ENCODE measurements at regions not wholly inside any gene's neighbourhood (a gene's known extent, or its start where the extent isn't known, plus 50 kb on each side); places are given as distances from the start of the nearest gene placed in this dataset.
"Not testable (repeated sequence)": the region's sequence is repeated elsewhere in the genome, so short reads cannot be mapped to it uniquely, and the experiment has no call there.

- H3K36me3 ChIP-seq (ENCODE audit: insufficient read depth); H3K27ac ChIP-seq (ENCODE audit: low read depth); H3K4me1 Mint-ChIP-seq; H3K27ac Mint-ChIP-seq; H3K27me3 ChIP-seq (ENCODE audit: insufficient read depth); H3K9me2 ChIP-seq (ENCODE audit: insufficient read depth); H3K9me3 Mint-ChIP-seq; H2AFZ ChIP-seq; H4K20me1 ChIP-seq (replicated peaks; ENCODE audit: insufficient read depth); H3K27me3 Mint-ChIP-seq (ENCODE audit: insufficient read depth, low read depth, poor library complexity); H3K4me2 ChIP-seq; H3F3A ChIP-seq (replicated peaks; ENCODE audit: low read depth); H3K4me1 ChIP-seq (ENCODE audit: insufficient read depth); ATAC-seq; DNase-seq (ENCODE audit: low spot score); H3K4me3 Mint-ChIP-seq; H3K4me3 ChIP-seq: not testable (repeated sequence)
- H3K36me3 Mint-ChIP-seq (ENCODE audit: low read depth), result peaks cover 14% of the 10 kb centered on the region; the same call in 2 of the 3 replicates
- H3K79me2 ChIP-seq (replicated peaks; ENCODE audit: insufficient read depth), result peaks cover 20% of the 10 kb centered on the region
These were observed 59.2 kb upstream of the CCDC180 start for GRCh38 chr9:97248252-97248651.

GRCh38 chr9:97243606-97244005 lies 63.9 kb upstream of the CCDC180 start:
- Mint-ChIP-seq H3K27me3 (ENCODE audit: insufficient read depth, low read depth, poor library complexity) (peaks cover under 1% of the 10 kb centered on the region), H3K4me3 (no peak overlapping the region), H3K36me3 (ENCODE audit: low read depth) (peaks cover 22% of the 10 kb centered on the region; the same call in 2 of the 3 replicates), H3K4me1 (peaks cover 14% of the 10 kb centered on the region), H3K27ac (no peak overlapping the region), H3K9me3 (no peaks in the 10 kb centered on the region; the same call in 2 of the 3 replicates)
- Histone ChIP-seq H2AFZ (no peak overlapping the region), H3K36me3 (ENCODE audit: insufficient read depth) (no peaks in the 10 kb centered on the region), H3K9me2 (ENCODE audit: insufficient read depth) (no peaks in the 10 kb centered on the region), H3K4me2 (no peak overlapping the region), H3K79me2 (replicated peaks; ENCODE audit: insufficient read depth) (peaks cover 62% of the 10 kb centered on the region), H3K4me1 (ENCODE audit: insufficient read depth) (peaks cover 4% of the 10 kb centered on the region), H3K4me3 (no peak overlapping the region), H4K20me1 (replicated peaks; ENCODE audit: insufficient read depth) (no peaks in the 10 kb centered on the region), H3K27ac (ENCODE audit: low read depth) (no peak overlapping the region), H3K27me3 (ENCODE audit: insufficient read depth) (no peaks in the 10 kb centered on the region), H3F3A (replicated peaks; ENCODE audit: low read depth) (no peaks in the 10 kb centered on the region)
- ATAC-seq (no peak), DNase-seq (ENCODE audit: low spot score) (no peak)
- TF ChIP-seq ZNF331 (CRISPR knock-in tag; IDR thresholded peaks at IDR 0.05; ENCODE audit: low read depth), result no peak
- TF ChIP-seq ETS1 (IDR thresholded peaks at IDR 0.05), result no peak
- no peak for TF ChIP-seq EZH2phosphoT487 (IDR thresholded peaks at IDR 0.05; ENCODE audit: unreplicated experiment)
- TF ChIP-seq EZH2 (IDR thresholded peaks at IDR 0.05; ENCODE audit: low read depth, unreplicated experiment), result no peak
- no peak for TF ChIP-seq CREB1 (CRISPR knock-in tag; IDR thresholded peaks at IDR 0.05; ENCODE audit: low read depth)
- TF ChIP-seq POLR2AphosphoS5 (IDR thresholded peaks at IDR 0.05; ENCODE audit: low read depth), result no peak
- TF ChIP-seq CTCF (conservative IDR thresholded peaks at IDR 0.05; ENCODE audit: low read depth in 2 of 2), result no peak
- TF ChIP-seq ZNF114 (CRISPR knock-in tag; IDR thresholded peaks at IDR 0.05), result no peak
- no peak for TF ChIP-seq REST (IDR thresholded peaks at IDR 0.05; ENCODE audit: unreplicated experiment)

- not testable (repeated sequence) for H3K9me3 Mint-ChIP-seq; H3K27ac ChIP-seq (ENCODE audit: low read depth); H3K27ac Mint-ChIP-seq; H4K20me1 ChIP-seq (replicated peaks; ENCODE audit: insufficient read depth); H3K4me2 ChIP-seq; H3K9me2 ChIP-seq (ENCODE audit: insufficient read depth); H3K27me3 ChIP-seq (ENCODE audit: insufficient read depth); ATAC-seq; H3K4me3 ChIP-seq; H3F3A ChIP-seq (replicated peaks; ENCODE audit: low read depth); H3K4me1 ChIP-seq (ENCODE audit: insufficient read depth); H2AFZ ChIP-seq; H3K36me3 ChIP-seq (ENCODE audit: insufficient read depth); H3K4me3 Mint-ChIP-seq; DNase-seq (ENCODE audit: low spot score)
- H3K79me2 ChIP-seq (replicated peaks; ENCODE audit: insufficient read depth), result peaks cover 78% of the 10 kb centered on the region
- Mint-ChIP-seq H3K27me3 (ENCODE audit: insufficient read depth, low read depth, poor library complexity) (peaks cover 11% of the 10 kb centered on the region), H3K36me3 (ENCODE audit: low read depth) (peaks cover 11% of the 10 kb centered on the region; the same call in 2 of the 3 replicates), H3K4me1 (peaks cover 20% of the 10 kb centered on the region)
These were observed 66.0 kb upstream of the CCDC180 start for GRCh38 chr9:97241430-97241829.
